GM21447 (cell line): ENCODE measurements at regions not wholly inside any gene's neighbourhood (a gene's known extent, or its start where the extent isn't known, plus 50 kb on each side); places are given as distances from the start of the nearest gene placed in this dataset.

Experiments used
- ATAC-seq: cut with Tn5 transposase; IDR thresholded peaks from one replicate; pipeline ENCODE4 v1.9.1; 2021; ENCODE audit not compliant: unreplicated experiment

- ATAC-seq, result no peak
Observed at GRCh38 chr11:80227915-80228314, 787.1 kb upstream of the TENM4 start.

GRCh38 chr11:80214413-80214812, 773.6 kb upstream of the TENM4 start:
- ATAC-seq, result no peak

- ATAC-seq, result no peak
Observed at GRCh38 chr11:80211673-80212072, 770.8 kb upstream of the TENM4 start.

- ATAC-seq, result no peak
Observed at GRCh38 chr11:80204021-80204420, 763.2 kb upstream of the TENM4 start.

- ATAC-seq, result no peak
Observed at GRCh38 chr11:80196932-80197554, 756.2 kb upstream of the TENM4 start.

GRCh38 chr11:80196041-80196440, 755.2 kb upstream of the TENM4 start:
- no peak for ATAC-seq

- no peak for ATAC-seq
Observed at GRCh38 chr11:80194625-80195024, 753.8 kb upstream of the TENM4 start.

- ATAC-seq, result no peak
Observed at GRCh38 chr11:80194016-80194415, 753.2 kb upstream of the TENM4 start.

GRCh38 chr11:80188076-80188627, 747.3 kb upstream of the TENM4 start:
- ATAC-seq, result no peak

GRCh38 chr11:80186692-80187091, 745.9 kb upstream of the TENM4 start:
- no peak for ATAC-seq

GRCh38 chr11:80182901-80183300, 742.1 kb upstream of the TENM4 start:
- ATAC-seq, result no peak

GRCh38 chr11:80173371-80174136, 732.7 kb upstream of the TENM4 start:
- ATAC-seq, result no peak

- no peak for ATAC-seq
Observed at GRCh38 chr11:80168796-80169195, 728.0 kb upstream of the TENM4 start.

GRCh38 chr11:80167766-80168165, 726.9 kb upstream of the TENM4 start:
- no peak for ATAC-seq

- ATAC-seq, result no peak
Observed at GRCh38 chr11:80165744-80166143, 724.9 kb upstream of the TENM4 start.

- no peak for ATAC-seq
Observed at GRCh38 chr11:80163441-80163840, 722.6 kb upstream of the TENM4 start.

GRCh38 chr11:80163011-80163410, 722.2 kb upstream of the TENM4 start:
- ATAC-seq, result no peak

GRCh38 chr11:80162387-80162786, 721.6 kb upstream of the TENM4 start:
- ATAC-seq, result no peak

- ATAC-seq, result no peak
Observed at GRCh38 chr11:80157447-80157846, 716.6 kb upstream of the TENM4 start.

- no peak for ATAC-seq
Observed at GRCh38 chr11:80156062-80156461, 715.2 kb upstream of the TENM4 start.

- no peak for ATAC-seq
Observed at GRCh38 chr11:80155412-80156017, 714.7 kb upstream of the TENM4 start.

- no peak for ATAC-seq
Observed at GRCh38 chr11:80146232-80146631, 705.4 kb upstream of the TENM4 start.
